GM12878 (cell line): ENCODE measurements at regions not wholly inside any gene's neighbourhood (a gene's known extent, or its start where the extent isn't known, plus 50 kb on each side); places are given as distances from the start of the nearest gene placed in this dataset.

ENCODE experiments used
- ATAC-seq: fragments of 200-7000 bp; cut with Tn5 transposase; 3 replicates; pipeline ENCODE4 v1.9.1; 2020; ENCODE audit warnings: mild to moderate bottlenecking, moderate library complexity
- BruUV-seq: library from RNA; stranded (reverse); fragments of 400-500 nt; replicated peaks from 2 replicates; lab custom pipeline; 2021; lab: Mats Ljungman, UMichigan
- CTCF ChIA-PET: fragments of 300-600 bp; sonication (Branson Sonifier 250); formaldehyde crosslinking; extraction: SDS; loops from one replicate; lab custom pipeline; 2021; ENCODE audit warnings: inconsistent platforms; lab: Yijun Ruan, JAX
- POLR2A ChIA-PET: fragments of 350-600 bp; formaldehyde crosslinking; extraction: SDS; loops from one replicate; lab custom pipeline; 2021; ENCODE audit warnings: inconsistent platforms; lab: Charles Lee
- RAD21 ChIA-PET: fragments of 300-600 bp; sonication (Branson Sonifier 250); formaldehyde crosslinking; loops from one replicate; lab custom pipeline; 2023; ENCODE audit warnings: antibody characterized with exemption; ENCODE audit not compliant: unreplicated experiment; lab: Charles Lee
- SMC1A ChIA-PET: fragments of 300-600 bp; sonication (Branson Sonifier 250); formaldehyde crosslinking; loops from one replicate; lab custom pipeline; 2023; ENCODE audit not compliant: unreplicated experiment, uncharacterized antibody; lab: Charles Lee
- DNase-seq: peaks from one replicate; pipeline ENCODE4 v3.0.0-alpha.2; 2011; ENCODE audit warnings: low read depth, low spot score
- FAIRE-seq: peaks from 3 replicates; lab custom pipeline; 2011; peaks lifted over from hg19 to GRCh38; lab: Jason Lieb, UNC
- H2AFZ ChIP-seq: 2 replicates; pipeline ENCODE4 v1.6.0; 2011; ENCODE audit warnings: low read depth, low read length, control low read depth; ENCODE audit not compliant: control insufficient read depth
- H3K27ac ChIP-seq: 2 replicates; pipeline ENCODE4 v1.5.1; 2011; ENCODE audit warnings: control low read depth; ENCODE audit not compliant: control insufficient read depth, insufficient read depth
- H3K27me3 ChIP-seq, 2 experiments: replicated peaks in 1 of 2; 2 replicates each; pipeline versions ENCODE4 v1.6.0 to v1.6.1; 2011; ENCODE audit warnings: low read length in 1 of 2; ENCODE audit not compliant: control insufficient read depth in 2 of 2, insufficient read depth in 2 of 2
- H3K36me3 ChIP-seq, 2 experiments: 2 replicates each; pipeline ENCODE4 v1.5.1; 2011; ENCODE audit warnings: low read length in 1 of 2; ENCODE audit not compliant: control insufficient read depth in 2 of 2, insufficient read depth in 2 of 2
- H3K4me1 ChIP-seq: 2 replicates; pipeline ENCODE4 v1.6.1; 2011; ENCODE audit warnings: mild to moderate bottlenecking, low read length, moderate library complexity, mixed read lengths; ENCODE audit not compliant: control insufficient read depth, insufficient read depth
- H3K4me2 ChIP-seq: 2 replicates; pipeline ENCODE4 v1.6.0; 2011; ENCODE audit warnings: control low read depth; ENCODE audit not compliant: control insufficient read depth, insufficient read depth
- H3K4me3 ChIP-seq: fragments of 200-600 bp; sonication (generic); 2 replicates; pipeline ENCODE4 v1.5.1; 2016
- H3K79me2 ChIP-seq: 2 replicates; pipeline ENCODE4 v1.6.0; 2011; ENCODE audit warnings: low read length; ENCODE audit not compliant: control insufficient read depth, insufficient read depth
- H3K9ac ChIP-seq: 2 replicates; pipeline ENCODE4 v1.8.0; 2011; ENCODE audit warnings: low read length, control low read depth, mixed read lengths; ENCODE audit not compliant: control insufficient read depth, insufficient read depth
- H3K9me3 ChIP-seq: replicated peaks from 3 replicates; pipeline ENCODE4 v1.5.1; 2011; ENCODE audit warnings: mild to moderate bottlenecking, low read length; ENCODE audit not compliant: control insufficient read depth, insufficient read depth
- H4K20me1 ChIP-seq: 2 replicates; pipeline ENCODE4 v1.6.0; 2011; ENCODE audit not compliant: control insufficient read depth, insufficient read depth
- BCL11A ChIP-seq: IDR thresholded peaks from 2 replicates; pipeline ENCODE4 v1.6.1; 2011; ENCODE audit warnings: low read depth, low read length
- CBFB ChIP-seq: IDR thresholded peaks from 2 replicates; pipeline ENCODE4 v1.6.1; 2016; ENCODE audit warnings: antibody characterized with exemption, low read depth
- E2F8 ChIP-seq: fragments of 450-650 bp; IDR thresholded peaks from 2 replicates; pipeline ENCODE4 v1.6.1; 2018; ENCODE audit warnings: mild to moderate bottlenecking, low read depth, moderate library complexity; ENCODE audit not compliant: partially characterized antibody
- GATAD2B ChIP-seq: fragments of 450-650 bp; conservative IDR thresholded peaks from 2 replicates; pipeline ENCODE4 v1.6.1; 2017; ENCODE audit warnings: low read depth, mild to moderate bottlenecking, moderate library complexity
- IRF3 ChIP-seq: fragments of 450-650 bp; IDR thresholded peaks from 2 replicates; pipeline ENCODE4 v1.6.1; 2014; ENCODE audit warnings: mild to moderate bottlenecking
- PAX5 ChIP-seq: IDR thresholded peaks from 2 replicates; pipeline ENCODE4 v1.6.1; 2011; ENCODE audit warnings: low read depth, low read length, borderline replicate concordance
- SP1 ChIP-seq: IDR thresholded peaks from one replicate; pipeline ENCODE4 v1.6.1; 2011; ENCODE audit warnings: low read depth, low read length
- WGBS: methylation state at CpG from one replicate; pipeline ENCODE4 v1.1.6; 2016; ENCODE audit warnings: low lambda C conversion rate; ENCODE audit not compliant: insufficient replicate concordance, insufficient coverage; ENCODE audit errors: missing lambda C conversion rate; 5-methylcytosine and 5-hydroxymethylcytosine counted together
- in situ Hi-C: fragments of 300-500 bp; cut with MboI; formaldehyde crosslinking; loops from 9 replicates; pipeline ENCODE4 v1.14.3; 2018; ENCODE audit warnings: mixed read lengths
- intact Hi-C: fragments of 100-400 bp; cut with micrococcal nuclease; formaldehyde crosslinking; loops from one replicate; pipeline ENCODE4 v1.14.2; 2022; ENCODE audit not compliant: unreplicated experiment

- Histone ChIP-seq H3K4me2 (no peak overlapping the region), H3K27ac (no peak overlapping the region), H3K4me1 (no peaks in the 10 kb centered on the region), H2AFZ (no peak overlapping the region), H3K9ac (no peak overlapping the region), H3K79me2 (no peaks in the 10 kb centered on the region), H3K27me3 (peaks cover 0 to 4% of the 10 kb centered on the region in 2 experiments; a peak in 3 of 4 replicates), H4K20me1 (no peaks in the 10 kb centered on the region), H3K36me3 (no peaks in the 10 kb centered on the region), H3K9me3 (no peaks in the 10 kb centered on the region), H3K4me3 (no peak overlapping the region)
- CTCF ChIA-PET = no interaction called here
- no peak for TF ChIP-seq SP1
- TF ChIP-seq E2F8 = no peak
- TF ChIP-seq IRF3 = no peak
- TF ChIP-seq GATAD2B = no peak
- TF ChIP-seq BCL11A = no peak
- no peak for TF ChIP-seq PAX5
- no peak for TF ChIP-seq CBFB
- SMC1A ChIA-PET = no interaction called here
- no TSS peak for BruUV-seq
- 21% methylated on average over 2 of the region's 2 CpGs for WGBS
- FAIRE-seq = no peak
- in situ Hi-C loops = no loop called here
- DNase-seq = no peak
- POLR2A ChIA-PET = no interaction called here
- intact Hi-C loops = no loop called here
- no peak for ATAC-seq
- RAD21 ChIA-PET = no interaction called here
Observed at GRCh38 chr6:135616655-135617054, 119.1 kb upstream of the AHI1 start.
